GM21717 (cell line): ENCODE measurements at regions not wholly inside any gene's neighbourhood (a gene's known extent, or its start where the extent isn't known, plus 50 kb on each side); places are given as distances from the start of the nearest gene placed in this dataset.
"Not testable (repeated sequence)": the region's sequence is repeated elsewhere in the genome, so short reads cannot be mapped to it uniquely, and the experiment has no call there.

Source experiments
- ATAC-seq: cut with Tn5 transposase; IDR thresholded peaks from one replicate; pipeline ENCODE4 v1.9.1; 2021; ENCODE audit warnings: mild to moderate bottlenecking, moderate library complexity; ENCODE audit not compliant: unreplicated experiment

DNA sequence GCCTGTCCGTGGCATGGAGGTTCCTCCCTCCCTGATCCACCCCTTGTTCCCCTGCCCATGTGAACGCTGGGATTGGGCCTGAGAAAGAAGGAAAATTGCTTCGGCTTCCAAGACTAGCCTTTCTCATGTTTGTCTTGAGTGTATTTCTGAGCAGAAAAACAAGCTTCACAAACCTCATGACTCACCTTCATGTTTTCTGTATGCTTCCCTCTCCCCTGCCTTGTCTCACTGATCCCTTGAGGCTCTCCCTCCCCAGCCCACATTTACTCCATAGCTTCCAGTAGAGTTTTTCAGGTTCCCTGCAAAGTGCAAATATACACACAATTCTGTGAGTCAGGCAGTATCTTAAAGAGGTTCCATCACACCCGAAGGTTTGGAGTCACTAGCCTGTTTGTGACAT is 572.4 kb downstream of the UQCRFS1 start:
- no peak for ATAC-seq

DNA sequence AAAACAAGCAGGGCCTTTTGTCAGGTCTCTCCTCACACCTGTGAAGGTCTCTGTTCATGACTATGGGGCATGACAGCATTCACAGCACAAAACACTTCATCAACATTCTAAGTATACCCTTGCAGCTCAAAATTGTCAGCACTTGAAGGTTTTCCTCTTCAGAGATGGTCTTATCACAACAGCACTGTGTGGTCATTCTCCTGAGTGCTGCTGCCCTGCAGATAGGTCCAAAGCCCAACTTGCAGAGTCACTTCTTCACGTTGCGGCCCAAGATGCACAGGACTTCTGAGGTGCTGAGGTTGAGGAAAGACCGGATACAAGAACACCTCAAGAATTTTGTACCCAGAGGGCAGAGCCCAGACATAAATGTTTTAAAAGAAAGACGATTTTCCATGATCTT is 574.5 kb downstream of the UQCRFS1 start:
- ATAC-seq, result no peak

DNA sequence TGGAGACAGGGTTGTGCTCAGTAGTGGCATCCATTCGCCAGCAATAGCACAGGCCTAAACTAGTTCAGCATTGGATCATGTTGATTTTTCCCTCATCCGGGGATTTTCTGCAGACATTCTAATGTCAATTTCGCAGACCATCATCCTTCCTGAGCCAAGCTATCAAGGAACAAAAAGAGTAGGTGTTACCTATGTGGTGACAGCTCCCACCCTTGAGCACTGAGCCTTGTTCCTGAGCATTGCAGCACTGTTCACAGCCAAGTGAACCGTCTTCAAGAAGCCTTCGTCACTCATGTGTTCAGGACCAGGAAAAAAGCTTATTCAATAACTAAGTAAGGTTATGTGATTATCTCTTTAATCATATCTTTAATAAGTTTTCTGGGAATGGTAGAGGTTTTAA is 576.2 kb downstream of the UQCRFS1 start:
- ATAC-seq, result no peak

DNA sequence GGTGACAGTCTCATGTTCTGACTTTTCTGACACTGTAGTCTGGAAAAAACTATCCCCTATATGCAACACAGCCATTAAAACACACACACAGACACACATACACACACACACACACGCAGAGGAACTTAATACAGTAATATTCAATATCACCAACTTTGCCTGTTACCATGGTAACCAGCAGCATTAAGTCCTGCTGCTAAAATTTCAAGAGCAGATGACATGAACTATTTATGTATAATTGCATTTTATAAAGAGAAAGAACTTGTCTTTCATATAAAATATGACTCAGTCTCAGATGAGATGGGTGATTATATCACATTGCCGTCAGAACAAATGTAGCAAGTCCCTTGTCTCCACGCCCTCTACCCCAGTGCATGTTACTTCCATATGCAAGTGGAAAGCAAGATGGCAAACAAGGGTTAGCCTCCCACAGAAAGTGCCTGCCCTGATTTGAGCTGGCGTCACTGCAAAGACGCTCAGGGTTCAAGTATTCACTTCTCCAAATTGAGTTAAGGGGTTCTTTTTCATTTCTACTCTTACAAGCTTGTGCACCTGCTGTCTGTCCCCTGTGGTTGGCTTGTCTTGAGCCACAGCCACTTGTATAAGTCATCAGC is 576.8 kb downstream of the UQCRFS1 start:
- ATAC-seq, result no peak

DNA sequence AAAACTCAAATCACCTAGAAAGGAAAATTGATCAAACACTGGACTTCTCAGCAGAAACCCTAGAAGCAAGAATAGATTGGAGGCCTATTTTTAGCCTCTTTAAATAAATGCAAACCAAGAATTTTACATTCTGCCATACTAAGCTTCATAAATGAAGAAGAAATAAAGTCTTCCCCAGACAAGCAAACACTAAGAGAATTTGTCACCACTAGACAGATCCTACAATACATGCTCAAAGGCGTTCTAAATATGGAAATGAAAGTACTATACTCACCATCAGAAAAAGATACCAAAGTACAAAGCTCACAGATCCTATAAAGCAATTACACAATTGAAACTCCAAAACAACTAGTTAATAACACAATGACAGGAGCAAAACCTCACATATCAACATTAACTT is 578.1 kb downstream of the UQCRFS1 start:
- ATAC-seq, result no peak

DNA sequence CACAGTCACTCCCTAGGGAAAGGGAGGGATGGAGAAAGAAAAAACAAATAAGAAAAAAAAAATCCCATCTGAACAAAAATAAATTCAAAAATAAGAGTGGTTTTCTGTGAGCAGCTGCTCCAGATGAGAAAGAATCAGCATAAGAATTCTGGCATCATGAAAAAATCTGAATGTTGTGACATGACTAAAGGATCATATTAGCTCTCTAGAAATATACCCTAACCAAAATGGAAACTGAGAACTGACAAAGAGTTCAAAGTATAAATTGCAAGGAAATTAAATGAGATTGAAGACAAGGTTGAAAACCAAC is 579.0 kb downstream of the UQCRFS1 start:
- no peak for ATAC-seq

DNA sequence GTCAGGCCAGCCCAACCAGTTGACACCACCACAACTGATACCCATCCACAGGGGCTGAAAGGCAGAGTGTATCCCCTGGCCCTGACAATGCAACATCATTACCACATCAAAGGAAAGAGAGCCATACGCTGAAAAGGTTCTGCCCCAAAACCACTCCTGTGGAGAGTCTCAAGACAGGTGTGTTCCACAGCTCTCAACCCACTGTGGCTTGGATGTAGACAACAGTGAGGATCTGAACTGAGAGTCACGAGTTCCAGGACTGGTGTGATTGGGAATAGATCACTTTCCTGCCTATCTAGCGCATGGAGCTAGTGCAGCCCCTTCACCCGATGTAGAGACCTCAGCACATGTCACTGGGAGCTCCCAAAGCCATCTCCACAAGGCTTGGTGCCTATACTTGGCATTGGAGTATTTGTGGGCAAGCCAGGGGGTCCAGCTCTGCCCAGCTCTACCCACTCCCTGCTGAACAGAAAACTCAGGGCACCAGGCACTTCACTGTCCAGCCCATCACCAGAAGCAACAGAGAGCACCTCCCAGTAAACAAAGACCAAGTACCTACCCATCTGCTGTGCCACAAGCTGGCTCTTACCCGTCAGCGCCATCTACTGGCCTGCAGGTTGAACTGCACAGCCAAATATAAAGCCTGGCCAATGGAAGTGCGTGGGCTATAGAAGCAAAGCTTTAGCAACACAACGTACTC is 579.5 kb downstream of the UQCRFS1 start:
- ATAC-seq, result no peak

DNA sequence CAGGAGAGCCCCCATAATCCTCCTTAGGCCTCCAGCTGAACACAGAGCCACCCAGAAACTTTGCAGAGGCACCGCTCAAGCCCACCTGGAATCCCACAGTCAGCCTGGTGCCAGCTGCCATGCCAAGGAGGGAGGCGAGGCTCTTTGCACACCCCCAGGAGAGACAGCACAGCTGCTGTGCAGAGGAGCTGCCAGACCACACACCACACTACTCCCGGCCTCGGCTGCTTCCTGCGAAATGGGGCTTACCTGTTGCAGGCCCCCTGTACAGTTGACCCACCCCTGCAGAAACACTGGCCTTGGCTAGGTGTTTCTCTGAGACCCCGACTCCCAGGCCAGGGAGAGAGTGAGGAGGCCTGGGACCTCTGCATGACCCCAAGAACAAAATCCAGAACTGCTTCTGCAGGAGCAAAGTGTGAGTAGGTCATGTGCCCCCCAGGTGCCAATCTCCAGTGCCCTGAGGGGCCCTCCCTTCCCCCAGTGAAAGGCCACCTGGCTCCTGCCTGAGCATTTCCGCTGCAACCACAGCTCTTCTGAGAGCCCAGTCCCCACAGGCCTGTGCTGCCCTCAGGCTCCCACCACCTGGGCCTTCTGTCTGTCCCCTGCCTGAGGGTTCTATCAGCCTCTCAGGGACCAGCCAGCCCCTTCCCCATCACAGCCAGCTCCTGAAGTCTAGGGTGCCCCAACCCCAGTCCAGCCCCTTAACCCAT is 580.4 kb downstream of the UQCRFS1 start:
- ATAC-seq, result no peak

DNA sequence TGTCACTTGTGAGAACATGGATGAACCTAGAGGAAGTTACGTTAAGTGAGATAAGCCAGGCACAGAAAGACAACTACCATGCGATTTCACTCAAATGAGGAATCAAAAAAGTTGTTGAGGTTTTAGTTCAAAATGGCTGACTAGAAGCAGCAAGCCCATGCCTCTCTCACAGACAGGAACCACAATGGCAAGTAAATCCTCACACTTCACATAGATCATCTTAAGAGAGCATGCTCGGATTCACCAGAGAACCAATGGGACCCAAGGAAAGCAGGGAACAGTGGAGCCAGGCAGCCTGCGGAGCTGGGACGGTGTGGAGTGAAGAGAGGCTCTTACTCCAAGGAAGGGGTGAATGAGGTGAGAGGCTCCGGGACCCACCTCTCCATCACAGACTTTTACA is 581.0 kb downstream of the UQCRFS1 start:
- ATAC-seq, result no peak

DNA sequence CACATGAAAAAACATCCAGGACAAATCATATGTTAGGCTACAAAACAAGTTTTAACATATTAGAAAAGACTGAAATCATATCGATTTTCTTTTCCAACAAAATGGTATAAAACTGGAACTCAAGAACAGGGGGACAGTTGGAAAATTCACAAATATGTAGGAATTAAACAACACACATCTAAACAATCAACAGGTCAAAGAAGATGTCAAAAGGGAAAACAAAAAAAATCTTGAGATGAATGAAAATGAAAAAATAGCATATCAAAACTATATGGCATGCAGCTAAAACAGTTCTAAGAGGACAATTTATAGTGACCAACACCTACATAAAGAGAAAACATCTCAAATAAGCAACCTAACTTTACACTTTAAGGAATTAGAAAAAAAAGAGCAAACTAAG is 585.3 kb downstream of the UQCRFS1 start:
- ATAC-seq, result no peak

DNA sequence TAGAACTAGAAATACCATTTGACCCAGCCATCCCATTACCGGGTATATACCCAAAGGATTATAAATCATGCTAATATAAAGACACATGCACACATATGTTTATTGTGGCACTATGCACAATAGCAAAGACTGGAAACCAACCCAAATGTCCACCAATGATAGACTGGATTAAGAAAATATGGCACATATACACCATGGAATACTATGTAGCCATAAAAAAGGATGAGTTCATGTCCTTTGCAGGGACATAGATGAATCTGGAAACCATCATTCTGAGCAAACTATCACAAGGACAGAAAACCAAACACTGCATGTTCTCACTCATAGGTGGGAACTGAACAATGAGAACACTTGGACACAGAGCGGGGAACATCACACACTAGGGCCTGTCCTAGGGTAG is 586.5 kb downstream of the UQCRFS1 start:
- not testable (repeated sequence) for ATAC-seq

DNA sequence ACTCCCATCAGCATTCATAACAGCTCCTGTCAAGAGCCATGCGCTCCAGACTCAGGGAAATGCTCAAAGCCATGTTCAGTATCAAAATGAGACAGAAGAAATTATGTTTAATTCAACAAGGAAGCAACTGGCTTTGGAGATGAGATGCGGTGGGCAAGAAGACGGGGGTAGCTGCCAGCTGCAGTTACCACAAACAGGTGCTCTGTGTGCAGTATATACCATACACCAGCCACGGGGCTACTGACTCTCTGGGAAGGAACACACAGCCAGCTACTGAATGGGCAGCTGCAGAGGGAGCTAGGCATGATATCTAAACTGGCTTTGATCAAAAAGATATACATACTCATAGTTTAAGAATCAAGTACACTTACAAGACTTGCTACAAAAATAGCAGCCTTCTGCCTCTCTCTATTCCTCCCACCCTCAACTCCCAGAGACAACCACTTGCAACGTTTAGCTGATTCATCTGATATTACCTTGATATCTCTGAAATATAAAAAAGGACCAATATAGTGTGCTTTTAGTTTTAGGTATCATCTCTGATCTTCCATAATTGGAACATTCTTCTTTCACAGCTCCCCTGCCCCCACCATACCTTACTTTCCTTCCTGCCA is 593.0 kb downstream of the UQCRFS1 start:
- ATAC-seq, result no peak

DNA sequence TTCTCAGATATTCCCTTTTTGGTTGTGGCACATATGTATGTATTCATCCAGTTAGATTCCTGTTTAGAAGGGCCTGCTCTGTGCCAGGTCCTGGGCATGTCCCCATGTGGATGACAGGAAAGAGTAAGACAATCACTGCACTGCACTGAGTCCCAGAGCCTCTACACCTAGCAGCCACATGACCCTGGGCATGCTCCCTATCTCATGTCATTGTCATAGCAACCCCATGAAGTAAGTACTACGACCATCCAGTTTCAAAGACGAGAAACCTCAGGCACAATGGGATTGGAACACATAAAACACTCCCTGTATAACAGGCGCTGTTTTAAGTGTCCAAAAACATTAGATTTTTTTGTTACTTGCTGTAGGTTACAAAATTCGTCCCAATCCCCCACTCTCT is 594.4 kb downstream of the UQCRFS1 start:
- ATAC-seq, result no peak

DNA sequence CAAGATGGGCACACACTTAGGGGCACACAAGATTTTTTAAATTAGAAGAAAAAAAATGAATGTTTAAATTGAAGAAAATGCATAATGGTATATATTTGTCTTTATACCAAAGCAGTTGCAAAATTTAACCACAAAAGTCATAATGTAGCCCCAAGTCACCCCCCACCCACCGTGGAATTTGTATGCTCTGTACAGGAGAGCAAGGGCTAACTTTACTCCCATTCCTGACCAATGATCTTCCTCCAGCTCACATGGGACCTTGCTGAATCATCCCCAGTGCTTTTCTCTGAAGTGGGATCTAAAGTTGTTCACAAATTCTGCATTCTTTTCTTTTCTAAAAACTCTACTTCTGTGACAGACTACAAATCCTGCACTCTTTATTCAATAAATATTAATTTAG is 597.0 kb downstream of the UQCRFS1 start:
- ATAC-seq, result no peak

DNA sequence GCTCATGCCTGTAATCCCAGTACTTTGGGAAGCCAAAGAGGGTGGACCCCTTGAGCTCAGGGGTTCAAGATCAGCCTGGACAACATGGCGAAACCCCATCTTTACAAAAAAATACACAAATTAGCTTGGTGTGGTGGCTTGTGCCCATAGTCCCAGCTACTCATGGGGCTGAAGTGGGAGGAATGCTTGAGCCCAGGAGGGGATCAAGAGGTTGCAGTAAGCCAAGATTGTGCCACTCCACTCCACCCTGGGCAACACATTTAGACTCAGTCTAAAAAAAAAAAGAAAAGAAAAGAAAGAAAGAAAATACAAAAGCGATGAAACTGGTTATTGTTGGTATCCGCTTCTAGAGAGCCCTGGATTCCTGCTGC is 597.4 kb downstream of the UQCRFS1 start:
- ATAC-seq, result no peak

DNA sequence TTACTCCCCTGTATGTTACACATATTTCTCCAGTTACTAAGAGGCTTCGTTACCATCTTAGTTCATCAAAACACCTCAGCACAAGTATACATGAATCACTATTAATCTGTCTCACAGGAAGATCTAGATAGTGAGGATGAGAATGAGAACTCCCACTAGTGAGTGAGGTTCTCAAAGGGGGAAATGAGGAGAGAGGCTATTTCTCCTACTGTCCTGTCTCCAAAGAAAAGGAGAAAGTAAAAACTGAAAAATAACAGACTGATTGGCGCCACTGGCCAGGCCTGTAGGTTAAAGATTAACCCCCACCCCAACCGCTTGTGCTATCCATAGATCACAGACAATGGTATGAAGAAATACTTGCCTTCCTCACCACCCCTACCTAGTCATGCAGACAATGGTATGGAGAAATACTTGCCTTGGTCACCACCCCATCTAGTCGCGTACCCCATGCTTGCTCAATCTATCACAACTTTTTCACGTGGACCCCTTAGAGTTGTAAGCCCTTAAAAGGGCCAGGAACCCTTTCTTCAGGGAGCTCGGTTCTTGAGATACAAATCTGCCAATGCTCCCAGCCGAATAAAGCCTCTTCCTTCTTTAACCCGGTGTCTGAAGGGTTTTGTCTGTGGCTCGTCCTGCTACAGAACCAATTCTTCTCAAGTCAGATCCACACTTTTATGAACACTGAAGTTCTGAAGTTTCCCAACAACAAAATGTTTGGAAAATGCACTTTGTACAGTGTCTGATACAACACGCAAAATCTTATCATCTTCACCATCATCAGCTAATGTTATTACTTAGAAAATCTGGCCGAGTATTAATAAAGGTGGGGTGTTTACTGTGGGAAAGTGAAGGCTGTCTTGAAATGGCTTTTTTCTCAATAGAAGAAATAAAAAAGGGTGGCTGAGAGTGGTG is 598.1 kb downstream of the UQCRFS1 start:
- ATAC-seq, result no peak

DNA sequence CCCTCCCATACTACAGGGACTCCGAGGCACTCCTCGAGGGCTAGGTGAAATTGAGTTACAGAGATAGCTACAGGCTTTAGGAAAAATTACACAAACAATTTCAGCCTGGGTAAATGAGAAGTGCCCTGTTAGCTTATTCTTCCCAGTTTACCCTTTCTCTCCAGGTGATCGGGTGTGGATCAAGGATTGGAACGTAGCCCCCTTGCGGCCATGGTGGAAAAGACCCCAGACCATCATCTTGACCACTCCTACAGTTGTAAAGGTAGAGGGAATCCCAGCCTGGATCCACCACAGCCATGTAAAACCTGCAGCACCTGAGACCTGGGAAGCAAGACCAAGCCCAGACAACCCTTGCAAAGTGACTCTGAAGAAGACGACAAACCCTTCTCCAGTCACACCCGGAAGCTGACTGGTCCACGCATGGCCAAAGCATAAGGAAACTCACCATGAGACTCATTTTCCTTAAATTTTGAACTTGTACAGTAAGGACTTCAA is 600.6 kb downstream of the UQCRFS1 start:
- ATAC-seq, result no peak

DNA sequence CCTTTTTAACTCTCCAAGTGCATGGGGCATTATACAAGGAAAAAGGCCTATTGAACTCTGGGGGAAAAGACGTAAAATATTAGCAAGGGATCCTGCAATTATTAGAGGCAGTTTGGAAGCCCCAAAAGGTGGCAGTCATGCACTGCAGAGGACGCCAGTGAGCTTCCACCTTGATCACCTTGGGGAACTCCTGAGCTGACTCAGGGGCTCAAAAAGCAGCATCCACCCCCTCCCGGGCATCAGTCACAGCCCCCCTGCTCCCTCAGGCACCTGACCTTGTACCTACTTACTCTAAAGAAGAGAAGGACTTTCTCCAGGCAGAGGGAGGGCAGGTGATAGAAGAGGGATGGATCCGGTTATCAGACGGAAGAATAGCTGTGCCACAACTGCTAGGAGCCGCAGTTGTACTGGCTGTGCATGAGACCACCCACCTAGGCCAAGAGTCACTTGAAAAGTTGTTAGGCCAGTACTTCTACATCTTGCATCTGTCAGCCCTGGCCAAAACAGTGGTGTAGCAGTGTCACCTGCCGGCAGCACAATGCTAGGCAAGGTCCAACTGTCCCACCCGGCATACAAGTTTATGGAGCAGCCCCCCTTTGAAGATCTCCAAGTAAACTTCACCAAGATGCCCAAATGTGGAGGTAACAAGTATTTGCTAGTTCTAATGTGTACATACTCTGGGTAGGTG is 601.6 kb downstream of the UQCRFS1 start:
- not testable (repeated sequence) for ATAC-seq

DNA sequence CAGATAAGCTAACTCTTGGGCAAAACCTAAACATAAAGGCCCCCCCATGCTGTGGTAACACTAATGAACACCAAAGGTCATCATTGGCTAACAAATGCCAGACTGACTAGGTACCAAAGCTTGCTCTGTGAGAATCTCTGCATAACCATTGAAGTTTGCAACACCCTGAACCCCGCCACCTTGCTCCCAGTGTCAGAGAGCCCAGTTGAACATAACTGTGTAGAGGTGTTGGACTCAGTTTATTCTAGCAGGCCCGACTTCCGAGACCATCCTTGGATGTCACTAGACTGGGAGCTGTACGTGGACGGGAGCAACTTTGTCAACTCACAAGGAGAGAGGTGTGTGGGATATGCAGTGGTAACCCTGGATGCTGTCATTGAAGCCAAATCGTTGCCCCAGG is 602.2 kb downstream of the UQCRFS1 start:
- no peak for ATAC-seq

DNA sequence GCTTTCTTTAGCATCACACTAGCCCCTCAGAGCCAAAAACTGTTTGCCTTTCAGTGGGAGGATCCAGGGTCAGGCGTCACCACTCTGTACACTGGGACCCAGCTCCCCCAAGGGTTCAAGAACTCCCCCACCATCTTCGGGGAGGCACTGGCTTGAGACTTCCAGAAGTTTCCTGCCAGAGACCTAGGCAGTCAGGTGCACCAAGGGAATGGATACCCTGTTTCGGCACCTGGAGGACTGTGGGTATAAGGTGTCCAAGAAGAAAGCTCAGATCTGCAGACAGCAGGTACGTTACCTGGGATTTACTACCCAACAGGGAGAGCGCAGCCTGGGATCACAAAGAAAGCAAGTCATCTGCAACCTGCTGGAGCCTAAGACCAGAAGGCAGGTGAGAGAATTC is 603.0 kb downstream of the UQCRFS1 start:
- ATAC-seq, result no peak
